Fibroblast of villous mesenchyme (primary cell): ENCODE measurements at regions not wholly inside any gene's neighbourhood (a gene's known extent, or its start where the extent isn't known, plus 50 kb on each side); places are given as distances from the start of the nearest gene placed in this dataset.

Experiments
- DNase-seq: peaks from one replicate; pipeline ENCODE4 v3.0.0-alpha.2; 2010; ENCODE audit warnings: low read depth
- H3K4me3 ChIP-seq: 2 replicates; pipeline ENCODE4 v1.5.1; 2011; ENCODE audit warnings: low read depth, mild to moderate bottlenecking, low read length
- TF ChIP-seq, protein P1 (sequence below): IDR thresholded peaks from 2 replicates; pipeline ENCODE4 v1.5.1; 2012; ENCODE audit warnings: low read depth, mild to moderate bottlenecking, low read length; ENCODE audit not compliant: insufficient read depth

DNA sequence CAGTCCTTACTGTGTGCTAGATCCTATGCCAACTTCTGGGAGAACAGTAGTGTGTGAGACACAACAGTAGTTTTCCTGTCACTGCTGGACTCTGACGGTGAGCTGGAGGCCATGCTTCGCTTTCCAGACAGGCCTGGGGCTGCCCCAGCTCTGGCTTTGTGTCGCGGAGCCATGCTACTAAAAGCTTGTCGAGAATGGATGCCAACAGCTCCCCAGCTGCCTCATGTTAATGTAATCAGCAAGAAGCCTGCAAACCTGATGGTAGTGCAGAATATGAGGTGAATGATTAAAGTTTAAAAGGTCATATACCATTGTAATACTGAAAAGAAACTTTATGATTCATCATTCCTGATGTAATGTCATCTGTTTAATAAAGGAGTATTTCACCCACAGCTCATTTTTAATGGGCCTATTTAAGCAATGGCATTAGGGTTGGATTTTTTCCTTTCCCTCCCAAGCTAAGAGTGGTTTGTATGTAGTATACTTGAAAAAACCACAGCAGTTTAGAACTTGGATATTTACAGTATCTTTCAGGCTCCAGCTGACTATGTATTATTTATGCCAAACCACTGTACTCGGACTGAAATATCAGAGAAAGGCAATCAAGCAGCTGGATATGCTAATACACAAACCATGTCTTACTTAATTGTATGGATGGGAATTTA, 343.0 kb downstream of the NUF2 start:
- no peak for DNase-seq
- no peak overlapping the region for H3K4me3 ChIP-seq
- TF ChIP-seq, protein P1, sequence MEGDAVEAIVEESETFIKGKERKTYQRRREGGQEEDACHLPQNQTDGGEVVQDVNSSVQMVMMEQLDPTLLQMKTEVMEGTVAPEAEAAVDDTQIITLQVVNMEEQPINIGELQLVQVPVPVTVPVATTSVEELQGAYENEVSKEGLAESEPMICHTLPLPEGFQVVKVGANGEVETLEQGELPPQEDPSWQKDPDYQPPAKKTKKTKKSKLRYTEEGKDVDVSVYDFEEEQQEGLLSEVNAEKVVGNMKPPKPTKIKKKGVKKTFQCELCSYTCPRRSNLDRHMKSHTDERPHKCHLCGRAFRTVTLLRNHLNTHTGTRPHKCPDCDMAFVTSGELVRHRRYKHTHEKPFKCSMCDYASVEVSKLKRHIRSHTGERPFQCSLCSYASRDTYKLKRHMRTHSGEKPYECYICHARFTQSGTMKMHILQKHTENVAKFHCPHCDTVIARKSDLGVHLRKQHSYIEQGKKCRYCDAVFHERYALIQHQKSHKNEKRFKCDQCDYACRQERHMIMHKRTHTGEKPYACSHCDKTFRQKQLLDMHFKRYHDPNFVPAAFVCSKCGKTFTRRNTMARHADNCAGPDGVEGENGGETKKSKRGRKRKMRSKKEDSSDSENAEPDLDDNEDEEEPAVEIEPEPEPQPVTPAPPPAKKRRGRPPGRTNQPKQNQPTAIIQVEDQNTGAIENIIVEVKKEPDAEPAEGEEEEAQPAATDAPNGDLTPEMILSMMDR = no peak

DNA sequence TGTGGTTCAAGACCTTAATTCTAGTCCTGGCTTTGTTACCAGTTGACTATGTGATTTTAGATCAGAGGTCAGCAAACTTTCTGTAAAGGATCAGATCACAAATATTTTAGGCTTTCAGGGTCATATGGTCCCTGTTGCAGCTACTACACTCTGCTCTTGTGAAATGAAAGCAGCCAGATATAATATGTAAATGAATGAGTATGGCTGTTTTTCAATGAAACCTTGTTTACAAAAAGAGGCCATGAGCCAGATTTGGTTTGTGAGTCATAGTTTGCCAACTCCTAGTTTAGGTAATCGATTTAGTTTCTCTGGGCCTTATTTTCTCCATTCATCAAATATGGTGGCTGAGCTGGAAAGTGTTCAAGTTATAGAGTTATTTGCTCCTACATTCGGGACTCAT, 346.7 kb downstream of the NUF2 start:
- H3K4me3 ChIP-seq = no peak overlapping the region
- TF ChIP-seq, protein P1 = no peak
- DNase-seq = peak; percentile 32

DNA sequence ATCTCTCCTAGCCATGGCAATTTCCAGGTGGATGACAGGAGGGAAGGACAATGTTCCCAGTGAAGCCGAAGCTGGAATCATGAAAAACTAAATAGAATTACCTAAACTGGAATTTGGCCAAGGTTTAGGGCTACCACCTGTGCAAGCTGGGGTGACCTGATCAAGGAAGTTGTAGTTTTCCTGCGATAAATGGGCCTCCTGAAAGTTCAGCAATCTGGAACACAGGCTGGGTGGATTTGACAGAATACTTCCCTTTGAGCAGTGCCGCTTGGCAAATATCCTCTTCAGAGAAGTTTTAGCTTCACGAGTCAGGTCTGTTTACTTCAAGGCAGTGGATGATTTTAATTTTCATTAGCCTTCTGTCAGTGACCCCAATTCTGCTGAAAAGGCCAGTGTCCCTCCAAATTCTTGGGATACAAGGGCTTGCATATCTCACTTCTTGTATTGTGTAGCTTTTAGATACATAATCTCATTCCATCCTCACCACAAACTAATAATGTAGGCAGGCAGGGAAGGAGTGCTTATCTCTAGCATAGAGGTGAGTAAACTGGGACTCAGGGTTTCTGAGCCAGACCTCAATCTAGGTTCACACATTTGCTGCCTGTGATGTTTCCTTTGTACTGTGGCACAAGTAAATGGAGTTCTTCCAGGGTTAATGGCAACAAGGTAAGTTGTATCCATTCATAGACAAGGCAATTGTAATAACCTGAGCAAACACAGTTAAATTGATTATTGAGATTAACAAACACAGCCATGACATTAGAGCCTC, 349.4 kb downstream of the NUF2 start:
- DNase-seq = no peak

DNA sequence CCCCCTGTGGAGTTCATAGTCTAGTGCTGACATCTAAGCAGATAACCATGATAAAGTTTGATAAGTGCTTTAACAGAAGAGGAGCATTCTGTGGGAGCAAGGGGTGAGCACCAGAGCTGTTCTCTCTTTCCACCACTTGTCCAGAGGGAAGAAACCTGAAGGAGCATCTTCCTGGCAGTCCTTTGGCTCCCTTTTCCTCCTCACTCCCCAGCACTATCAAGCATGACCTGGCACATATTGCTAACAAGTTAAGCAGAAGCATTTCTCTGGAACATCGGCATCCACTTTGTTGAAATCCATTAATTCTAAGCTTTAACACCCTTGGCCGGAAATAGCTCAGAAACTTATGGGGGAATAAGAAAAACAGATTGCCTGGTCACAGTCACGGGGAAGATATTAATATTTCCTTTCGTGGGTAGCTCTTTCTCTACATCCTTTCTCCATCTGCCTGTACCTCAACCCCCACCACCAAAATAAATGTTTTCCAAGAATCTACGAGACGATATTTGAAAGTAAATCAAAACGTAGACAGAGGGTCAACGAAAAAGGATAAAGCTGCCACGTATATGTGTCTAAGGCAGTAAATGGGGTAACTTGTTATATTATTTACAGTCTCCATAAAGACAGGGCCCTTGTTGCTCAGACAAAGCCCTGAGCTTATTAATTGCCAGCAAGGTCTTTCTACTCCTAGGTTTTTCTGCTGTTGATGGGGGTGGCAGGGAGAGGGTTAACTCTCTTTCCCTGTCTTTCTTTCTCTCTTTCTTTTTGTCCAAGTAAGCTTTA, 351.4 kb downstream of the NUF2 start:
- TF ChIP-seq, protein P1 = no peak
- DNase-seq = peak; percentile 27
- no peak overlapping the region for H3K4me3 ChIP-seq

More for the DNA sequence above, 349.4 kb downstream of the NUF2 start:
- no peak overlapping the region for H3K4me3 ChIP-seq
- TF ChIP-seq, protein P1 = no peak

DNA sequence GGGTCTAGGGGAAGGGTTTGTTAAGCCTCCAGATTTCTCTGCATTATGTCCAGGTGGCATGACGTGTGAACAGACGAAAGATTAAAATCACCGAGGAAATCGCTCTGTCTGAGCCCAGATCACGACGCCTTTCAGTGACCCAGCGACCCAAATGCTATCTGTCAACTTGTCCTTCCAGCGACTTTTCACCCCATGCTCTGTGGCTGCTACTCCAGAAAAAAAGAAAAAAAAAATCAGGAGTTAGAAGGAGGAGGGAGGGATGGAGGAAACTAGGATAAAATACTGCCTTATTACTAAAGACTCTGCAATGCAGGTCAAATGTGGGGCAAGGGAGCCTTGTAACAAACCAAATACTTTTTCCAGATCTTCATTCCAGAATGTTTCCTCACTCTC, 352.0 kb downstream of the NUF2 start:
- TF ChIP-seq, protein P1 = no peak
- no peak overlapping the region for H3K4me3 ChIP-seq
- peak; percentile 71 for DNase-seq

DNA sequence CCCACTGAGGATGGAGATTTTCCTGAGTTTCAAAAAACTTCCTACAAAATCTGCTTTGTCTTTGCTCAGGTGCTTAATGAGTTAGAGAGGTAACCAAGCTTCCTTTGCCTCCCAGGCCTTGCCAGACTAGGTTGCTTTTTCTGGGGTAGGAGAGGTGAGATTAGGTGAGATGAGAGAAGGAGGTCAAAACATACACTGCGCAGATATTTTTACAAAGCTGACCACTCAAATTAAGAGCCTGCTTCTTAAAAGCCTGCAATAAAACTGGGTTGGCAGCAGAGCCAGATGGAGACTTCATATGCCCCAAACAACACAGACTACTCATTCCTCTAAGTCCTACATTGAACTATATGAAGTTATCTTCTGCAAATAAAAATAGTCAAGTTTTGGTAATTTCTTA, 352.5 kb downstream of the NUF2 start:
- no peak for DNase-seq
- H3K4me3 ChIP-seq = no peak overlapping the region
- TF ChIP-seq, protein P1 = no peak
